GM19463 (cell line): ENCODE measurements at regions not wholly inside any gene's neighbourhood (a gene's known extent, or its start where the extent isn't known, plus 50 kb on each side); places are given as distances from the start of the nearest gene placed in this dataset.

Source experiments
- ATAC-seq: cut with Tn5 transposase; IDR thresholded peaks from one replicate; pipeline ENCODE4 v1.9.1; 2021; ENCODE audit warnings: mild to moderate bottlenecking, moderate library complexity; ENCODE audit not compliant: unreplicated experiment

- ATAC-seq, result no peak
These were observed 1116.6 kb downstream of the BRD1 start for GRCh38 chr22:48711031-48711431.

DNA sequence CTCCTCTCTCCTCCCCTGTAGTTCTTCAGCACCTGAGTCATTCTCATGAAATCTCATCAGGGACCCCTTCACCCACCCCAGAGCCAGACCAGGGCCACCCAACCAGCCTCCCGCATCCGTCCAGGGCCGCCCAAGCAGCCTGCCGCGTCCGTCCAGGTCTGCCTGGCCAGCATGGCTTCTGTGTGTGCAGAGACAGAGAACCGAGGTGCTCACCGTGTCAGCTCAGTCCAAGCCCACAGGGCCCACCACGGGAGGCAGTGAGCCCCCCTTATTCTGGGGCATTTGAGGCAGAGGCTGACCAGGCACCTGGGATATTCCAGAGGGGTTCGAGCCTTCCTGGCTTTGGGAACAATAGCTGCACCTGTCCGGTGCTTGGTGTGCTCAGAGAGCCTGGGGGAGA lies 1117.3 kb downstream of the BRD1 start:
- ATAC-seq, result no peak

GRCh38 chr22:48709976-48710375 lies 1117.7 kb downstream of the BRD1 start:
- no peak for ATAC-seq

- no peak for ATAC-seq
These were observed 1118.2 kb downstream of the BRD1 start for GRCh38 chr22:48709453-48709852.

- ATAC-seq, result no peak
These were observed 1119.0 kb downstream of the BRD1 start for GRCh38 chr22:48708558-48709245.

GRCh38 chr22:48707763-48708557 lies 1119.7 kb downstream of the BRD1 start:
- ATAC-seq, result no peak

DNA sequence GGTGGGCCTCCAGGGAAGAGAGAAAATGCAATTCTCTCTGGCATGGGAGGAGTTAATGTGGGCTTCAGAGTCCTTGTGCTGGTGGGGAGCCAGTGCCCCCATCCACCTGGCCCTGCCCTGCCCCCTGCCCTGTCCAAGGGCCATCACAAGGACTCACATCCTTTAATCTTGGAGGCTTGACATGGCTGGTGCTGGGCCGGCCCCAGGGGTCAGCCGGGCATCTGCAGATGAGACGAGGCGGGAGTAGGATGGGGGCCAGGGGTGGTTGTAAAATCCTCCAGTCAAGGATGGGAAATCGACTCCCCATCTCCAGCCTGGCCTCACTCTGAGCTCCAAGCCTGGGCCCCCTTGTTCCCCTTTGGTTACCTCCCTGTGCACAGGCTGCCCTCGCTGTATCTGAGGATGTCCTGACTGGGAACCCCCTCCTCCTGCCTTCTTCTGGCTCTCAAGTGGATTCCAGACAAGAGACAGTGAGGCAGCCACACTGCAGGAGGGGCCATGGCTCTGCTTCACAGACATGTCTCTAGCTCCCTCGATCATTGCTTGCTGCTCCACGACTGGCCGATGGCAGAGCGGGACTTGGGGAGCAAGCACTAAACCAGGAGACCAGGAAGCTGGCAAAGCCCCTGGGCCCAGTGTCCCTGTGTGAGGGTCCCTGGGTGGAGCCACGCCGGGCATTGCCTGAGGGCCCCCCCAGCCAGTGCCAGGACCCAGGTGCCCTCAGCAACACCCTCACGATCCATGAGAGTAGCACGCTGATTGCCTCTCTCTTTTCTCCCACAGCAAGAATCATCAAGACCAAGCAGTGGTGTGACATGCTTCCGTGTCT lies 1120.5 kb downstream of the BRD1 start:
- no peak for ATAC-seq

GRCh38 chr22:48705917-48706605 lies 1121.6 kb downstream of the BRD1 start:
- no peak for ATAC-seq

GRCh38 chr22:48705159-48705916 lies 1122.3 kb downstream of the BRD1 start:
- no peak for ATAC-seq

- no peak for ATAC-seq
These were observed 1123.3 kb downstream of the BRD1 start for GRCh38 chr22:48704335-48704734.

GRCh38 chr22:48703265-48703941 lies 1124.3 kb downstream of the BRD1 start:
- no peak for ATAC-seq

DNA sequence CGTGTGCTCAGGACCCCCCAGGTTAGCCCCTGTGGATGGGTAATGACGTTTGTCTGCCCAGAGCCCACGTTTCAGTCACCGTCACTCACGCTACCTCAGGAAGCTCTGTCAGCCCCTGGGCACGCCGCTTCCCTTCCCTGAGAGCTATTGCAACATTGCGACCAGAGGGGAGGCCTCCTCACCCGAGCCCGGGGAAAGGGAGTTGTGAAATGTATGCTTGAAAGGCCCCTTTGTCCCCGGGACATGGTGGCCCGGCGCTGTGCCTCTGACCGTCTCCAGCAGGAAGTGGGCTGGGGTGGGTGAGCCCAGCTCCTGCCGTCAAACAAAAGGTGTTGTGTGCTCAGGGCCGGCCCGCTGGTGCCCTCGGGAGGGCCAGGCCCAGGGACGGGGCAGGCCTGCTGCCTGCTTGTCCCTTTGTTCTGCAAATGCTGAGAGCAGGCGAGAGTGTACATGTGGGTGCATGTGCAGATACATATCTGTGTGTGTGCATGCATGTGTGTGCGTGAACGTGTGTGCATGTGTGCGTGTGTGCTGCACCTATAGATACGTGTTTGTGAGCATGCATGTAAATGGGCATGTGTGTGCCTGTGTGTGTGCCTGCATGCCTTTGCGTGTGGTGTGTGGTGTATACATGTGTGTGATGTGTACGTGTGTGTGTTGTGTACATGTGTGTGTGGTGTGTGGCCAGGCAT lies 1125.0 kb downstream of the BRD1 start:
- no peak for ATAC-seq

GRCh38 chr22:48701296-48702030 lies 1126.2 kb downstream of the BRD1 start:
- ATAC-seq, result no peak

GRCh38 chr22:48700566-48701295 lies 1126.9 kb downstream of the BRD1 start:
- no peak for ATAC-seq

DNA sequence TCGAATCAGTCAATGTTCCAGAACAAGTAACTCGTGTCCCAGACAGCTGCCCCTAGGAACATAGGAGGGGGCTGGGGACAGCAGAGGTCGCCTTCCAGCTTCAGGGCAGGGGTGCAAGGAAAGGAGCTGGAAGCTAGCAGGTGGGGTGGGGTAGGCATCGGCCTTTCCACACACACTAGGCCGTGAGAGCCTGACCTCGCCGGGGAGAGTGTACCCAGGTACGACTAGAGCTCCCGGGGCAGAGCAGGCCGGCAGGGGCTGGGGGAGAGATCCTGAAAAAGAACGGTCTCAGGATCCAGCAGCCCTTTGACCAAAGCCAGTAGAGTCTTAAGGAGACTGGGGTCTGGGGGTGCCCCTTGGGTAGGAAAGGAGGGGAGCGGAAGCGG lies 1127.5 kb downstream of the BRD1 start:
- no peak for ATAC-seq

DNA sequence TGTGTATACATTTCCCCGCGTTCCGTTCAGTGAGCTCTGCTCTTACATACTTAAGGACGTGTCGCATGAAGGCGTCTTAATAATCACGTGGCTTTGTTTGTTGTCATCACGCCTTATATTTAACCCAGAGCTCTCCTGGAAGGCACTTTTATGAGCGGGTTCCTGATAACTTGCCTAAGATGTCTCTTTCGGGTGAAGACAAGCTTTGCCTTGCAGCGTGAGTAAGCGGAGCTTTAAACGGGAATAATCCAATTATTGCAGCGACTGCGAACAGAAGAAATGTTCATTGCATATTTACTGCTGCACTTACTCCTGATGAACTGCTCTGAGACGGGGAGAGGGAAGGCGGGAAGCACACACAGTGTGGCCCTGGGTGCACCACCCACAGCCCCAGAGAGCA lies 1128.2 kb downstream of the BRD1 start:
- no peak for ATAC-seq

DNA sequence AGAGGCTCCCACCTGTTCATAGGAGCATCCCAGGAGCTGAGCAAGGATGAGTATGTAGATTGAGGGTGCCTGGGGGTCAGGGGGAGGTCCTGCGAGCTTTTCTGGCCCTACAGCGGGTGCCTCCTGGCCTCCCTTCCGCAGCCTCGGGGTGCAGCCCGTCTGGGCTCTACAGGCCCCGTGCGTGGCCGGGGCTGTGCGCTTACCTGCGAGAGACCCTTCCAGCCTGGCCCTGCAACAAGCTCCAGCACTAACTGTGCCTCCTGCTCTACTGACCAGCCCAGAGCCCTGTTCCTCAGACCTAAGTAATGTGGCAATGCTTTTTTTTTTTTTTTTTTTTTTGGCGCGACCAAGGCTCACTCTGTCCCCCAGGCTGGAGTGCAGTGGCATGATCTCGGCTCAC lies 1129.1 kb downstream of the BRD1 start:
- ATAC-seq, result no peak
